ENCODE measurements at regions not wholly inside any gene's neighbourhood (a gene's known extent, or its start where the extent isn't known, plus 50 kb on each side); places are given as distances from the start of the nearest gene placed in this dataset.

DNA sequence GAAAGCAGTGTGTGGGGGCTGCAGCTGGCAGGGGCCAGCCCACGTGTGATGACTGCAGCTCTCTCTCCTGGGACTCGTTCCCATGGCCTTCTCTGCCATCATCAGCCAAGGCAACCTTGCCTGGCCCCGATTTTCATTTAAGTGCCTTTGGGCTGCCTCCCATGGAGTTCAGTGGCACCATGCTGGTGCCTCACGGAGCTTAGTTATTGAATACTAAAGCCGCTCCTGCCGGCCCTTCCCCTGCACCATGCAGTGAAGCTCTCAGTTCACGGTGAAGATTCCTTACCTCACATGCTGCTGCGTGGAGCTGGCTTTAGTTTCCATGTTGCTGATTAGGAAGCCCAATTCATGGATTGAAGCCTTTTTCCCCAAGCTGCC, 141.5 kb upstream of the EEPD1 start:
- Histone ChIP-seq H2AFZ (ENCODE audit: low read length) (no peak overlapping the region), H3K27ac (ENCODE audit: low read length) (no peak overlapping the region), H3K4me2 (ENCODE audit: low read depth, low read length, poor library complexity, severe bottlenecking) (no peak overlapping the region), H3K9me3 (ENCODE audit: low read length) (no peaks in the 10 kb centered on the region), H3K79me2 (ENCODE audit: low read length) (no peaks in the 10 kb centered on the region), H4K20me1 (ENCODE audit: insufficient read depth, low read depth, low read length) (no peaks in the 10 kb centered on the region), H3K4me1 (ENCODE audit: low read length) (no peaks in the 10 kb centered on the region), H3K4me3 (ENCODE audit: low read length) (no peak overlapping the region), H3K9ac (ENCODE audit: low read length) (no peak overlapping the region), H3K36me3 (ENCODE audit: insufficient read depth, low read length) (no peaks in the 10 kb centered on the region), H3K9me2 (replicated peaks; ENCODE audit: insufficient read depth, low read length) (no peaks in the 10 kb centered on the region), H3K27me3 (ENCODE audit: low read length) (no peaks in the 10 kb centered on the region)
- no peak for DNase-seq

DNA sequence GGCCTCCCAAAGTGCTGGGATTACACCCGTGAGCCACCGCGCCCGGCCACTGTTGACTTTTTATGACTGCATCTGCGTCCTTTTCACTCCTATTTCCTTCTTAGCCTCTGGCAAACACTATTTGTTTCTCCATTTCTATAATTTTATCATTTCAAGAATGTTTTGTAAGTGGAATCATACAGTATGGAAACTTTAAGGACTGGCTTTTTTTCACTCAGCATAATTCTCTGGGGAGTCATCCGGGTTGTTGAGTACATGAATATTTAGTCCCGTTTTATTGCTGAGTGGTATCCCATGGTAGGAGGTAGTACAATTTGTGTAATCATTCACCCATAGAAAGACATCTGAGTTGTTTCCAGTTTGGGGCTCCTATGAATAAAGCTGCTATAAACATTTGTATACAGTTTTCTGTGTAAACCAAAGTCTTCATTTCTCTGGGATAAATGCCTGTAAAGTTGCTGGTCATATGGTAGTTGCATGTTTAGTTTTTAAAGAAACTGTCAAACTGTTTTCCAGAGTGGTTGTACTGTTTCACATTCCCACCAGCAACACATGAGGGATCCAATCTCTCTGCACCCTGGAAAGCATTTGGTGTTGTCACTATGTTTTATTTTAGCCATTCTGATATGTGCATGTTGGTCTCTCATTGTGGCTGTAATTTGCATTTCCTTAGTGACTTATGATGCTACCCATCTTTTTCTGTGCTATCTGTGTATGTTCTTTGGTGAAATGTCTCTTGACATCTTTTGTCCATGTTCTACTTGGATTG, 139.6 kb upstream of the EEPD1 start:
- Histone ChIP-seq H4K20me1 (ENCODE audit: insufficient read depth, low read depth, low read length) (no peaks in the 10 kb centered on the region), H3K9me2 (replicated peaks; ENCODE audit: insufficient read depth, low read length) (no peaks in the 10 kb centered on the region), H3K79me2 (ENCODE audit: low read length) (no peaks in the 10 kb centered on the region), H3K27me3 (ENCODE audit: low read length) (no peaks in the 10 kb centered on the region), H3K4me2 (ENCODE audit: low read depth, low read length, poor library complexity, severe bottlenecking) (no peak overlapping the region), H3K4me1 (ENCODE audit: low read length) (no peaks in the 10 kb centered on the region), H3K9ac (ENCODE audit: low read length) (no peak overlapping the region), H3K27ac (ENCODE audit: low read length) (no peak overlapping the region), H2AFZ (ENCODE audit: low read length) (no peak overlapping the region), H3K9me3 (ENCODE audit: low read length) (no peaks in the 10 kb centered on the region), H3K36me3 (ENCODE audit: insufficient read depth, low read length) (no peaks in the 10 kb centered on the region), H3K4me3 (ENCODE audit: low read length) (no peak overlapping the region)
- no peak for DNase-seq

DNA sequence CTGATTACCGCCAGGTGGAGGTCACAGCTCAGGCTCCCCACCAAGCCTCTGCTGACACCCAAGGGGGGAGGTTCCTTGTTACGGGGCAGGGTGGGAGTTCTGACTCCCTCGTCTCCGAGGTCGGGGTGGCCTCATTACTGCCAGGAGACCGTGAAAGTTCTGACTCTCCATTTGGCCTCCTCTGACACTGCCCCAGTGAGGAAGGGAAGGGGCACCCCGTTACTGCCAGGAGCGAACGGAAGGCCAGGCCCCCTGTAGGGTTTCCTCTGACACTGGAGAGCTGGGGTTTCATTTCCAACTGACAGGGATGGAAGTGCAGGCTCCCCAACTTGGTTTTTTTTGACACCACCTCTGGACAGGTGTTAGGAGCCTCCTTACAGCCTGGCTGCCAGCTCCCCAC, 138.1 kb upstream of the EEPD1 start:
- DNase-seq = no peak
- Histone ChIP-seq H3K27ac (ENCODE audit: low read length) (no peak overlapping the region), H3K9me2 (replicated peaks; ENCODE audit: insufficient read depth, low read length) (no peaks in the 10 kb centered on the region), H3K79me2 (ENCODE audit: low read length) (no peaks in the 10 kb centered on the region), H3K9me3 (ENCODE audit: low read length) (no peaks in the 10 kb centered on the region), H4K20me1 (ENCODE audit: insufficient read depth, low read depth, low read length) (no peaks in the 10 kb centered on the region), H3K4me3 (ENCODE audit: low read length) (no peak overlapping the region), H3K27me3 (ENCODE audit: low read length) (no peaks in the 10 kb centered on the region), H3K4me1 (ENCODE audit: low read length) (no peaks in the 10 kb centered on the region), H2AFZ (ENCODE audit: low read length) (no peak overlapping the region), H3K36me3 (ENCODE audit: insufficient read depth, low read length) (no peaks in the 10 kb centered on the region), H3K9ac (ENCODE audit: low read length) (no peak overlapping the region), H3K4me2 (ENCODE audit: low read depth, low read length, poor library complexity, severe bottlenecking) (no peak overlapping the region)

DNA sequence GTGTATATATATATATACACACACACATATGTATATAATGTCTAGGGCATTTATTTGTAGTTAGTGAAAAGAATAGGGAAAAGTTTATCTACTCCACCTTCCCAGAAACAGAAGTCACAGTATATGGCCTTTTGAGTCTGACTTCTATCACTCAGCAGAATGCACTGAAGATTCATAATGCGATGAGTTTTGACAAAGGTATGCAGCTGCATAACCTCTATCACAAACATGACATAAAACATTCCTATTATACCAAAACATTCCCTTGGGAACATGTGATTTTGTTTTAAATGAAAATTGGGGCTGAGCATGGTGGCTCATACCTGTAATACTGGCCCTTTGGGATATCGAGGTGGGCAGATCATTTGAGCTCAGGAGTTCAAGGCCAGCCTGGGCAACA, 137.3 kb upstream of the EEPD1 start:
- H3K9me3 ChIP-seq (ENCODE audit: low read length) = no peaks in the 10 kb centered on the region
- H3K36me3 ChIP-seq (ENCODE audit: insufficient read depth, low read length) = no peaks in the 10 kb centered on the region
- H3K9ac ChIP-seq (ENCODE audit: low read length) = no peak overlapping the region
- H2AFZ ChIP-seq (ENCODE audit: low read length) = no peak overlapping the region
- no peaks in the 10 kb centered on the region for H4K20me1 ChIP-seq (ENCODE audit: insufficient read depth, low read depth, low read length)
- no peaks in the 10 kb centered on the region for H3K9me2 ChIP-seq (replicated peaks; ENCODE audit: insufficient read depth, low read length)
- no peaks in the 10 kb centered on the region for H3K79me2 ChIP-seq (ENCODE audit: low read length)
- no peak overlapping the region for H3K4me2 ChIP-seq (ENCODE audit: low read depth, low read length, poor library complexity, severe bottlenecking)
- no peak overlapping the region for H3K27ac ChIP-seq (ENCODE audit: low read length)
- DNase-seq = no peak
- no peaks in the 10 kb centered on the region for H3K4me1 ChIP-seq (ENCODE audit: low read length)
- no peak overlapping the region for H3K4me3 ChIP-seq (ENCODE audit: low read length)
- H3K27me3 ChIP-seq (ENCODE audit: low read length) = no peaks in the 10 kb centered on the region

DNA sequence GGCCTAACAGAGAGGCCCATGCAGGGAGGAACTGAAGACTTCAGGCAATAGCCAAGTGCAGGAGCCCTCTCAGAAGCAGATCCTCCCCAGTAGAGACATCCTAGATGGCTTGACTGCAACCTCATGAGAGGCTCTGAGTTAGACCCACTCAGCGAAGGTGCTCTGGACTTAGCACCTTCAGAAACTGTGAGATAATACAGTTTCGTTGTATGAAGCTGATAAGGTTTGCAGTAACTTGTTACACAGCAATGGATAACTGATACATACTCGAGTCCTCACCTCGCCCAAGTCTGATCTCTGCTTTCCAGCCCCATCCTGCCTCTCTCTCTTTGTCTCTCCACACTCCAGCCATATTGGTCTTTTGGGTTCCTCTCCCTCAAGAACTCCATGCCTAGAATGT, 136.4 kb upstream of the EEPD1 start:
- H2AFZ ChIP-seq (ENCODE audit: low read length) = no peak overlapping the region
- no peaks in the 10 kb centered on the region for H3K4me1 ChIP-seq (ENCODE audit: low read length)
- H3K79me2 ChIP-seq (ENCODE audit: low read length) = no peaks in the 10 kb centered on the region
- no peak overlapping the region for H3K4me3 ChIP-seq (ENCODE audit: low read length)
- no peak overlapping the region for H3K4me2 ChIP-seq (ENCODE audit: low read depth, low read length, poor library complexity, severe bottlenecking)
- no peaks in the 10 kb centered on the region for H4K20me1 ChIP-seq (ENCODE audit: insufficient read depth, low read depth, low read length)
- no peak overlapping the region for H3K27ac ChIP-seq (ENCODE audit: low read length)
- DNase-seq = no peak
- H3K9ac ChIP-seq (ENCODE audit: low read length) = no peak overlapping the region
- no peaks in the 10 kb centered on the region for H3K9me3 ChIP-seq (ENCODE audit: low read length)
- no peaks in the 10 kb centered on the region for H3K9me2 ChIP-seq (replicated peaks; ENCODE audit: insufficient read depth, low read length)
- no peaks in the 10 kb centered on the region for H3K27me3 ChIP-seq (ENCODE audit: low read length)
- H3K36me3 ChIP-seq (ENCODE audit: insufficient read depth, low read length) = no peaks in the 10 kb centered on the region

DNA sequence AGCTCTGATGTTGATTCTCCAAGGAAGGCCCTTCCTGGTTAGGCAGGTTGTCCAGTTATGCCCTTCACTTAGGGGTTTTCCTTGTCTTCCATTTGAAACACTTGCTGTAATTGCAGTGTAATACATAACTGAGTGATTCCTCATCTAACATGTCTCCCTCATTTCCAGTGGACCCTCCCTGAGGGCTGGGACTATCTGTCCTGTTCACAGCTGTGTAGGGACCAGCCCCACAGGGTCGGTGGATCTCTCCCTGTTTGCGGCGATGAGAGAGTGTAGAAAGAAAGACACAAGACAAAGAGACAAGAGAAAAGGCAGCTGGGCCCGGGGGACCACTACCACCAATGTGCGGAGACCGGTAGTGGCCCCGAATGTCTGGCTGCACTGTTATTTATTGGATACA, 135.9 kb upstream of the EEPD1 start:
- Histone ChIP-seq H3K9me2 (replicated peaks; ENCODE audit: insufficient read depth, low read length) (no peaks in the 10 kb centered on the region), H3K9ac (ENCODE audit: low read length) (no peak overlapping the region), H3K27me3 (ENCODE audit: low read length) (no peaks in the 10 kb centered on the region), H2AFZ (ENCODE audit: low read length) (no peak overlapping the region), H3K79me2 (ENCODE audit: low read length) (no peaks in the 10 kb centered on the region), H3K4me3 (ENCODE audit: low read length) (no peak overlapping the region), H3K36me3 (ENCODE audit: insufficient read depth, low read length) (no peaks in the 10 kb centered on the region), H3K9me3 (ENCODE audit: low read length) (no peaks in the 10 kb centered on the region), H3K4me2 (ENCODE audit: low read depth, low read length, poor library complexity, severe bottlenecking) (no peak overlapping the region), H3K27ac (ENCODE audit: low read length) (no peak overlapping the region), H3K4me1 (ENCODE audit: low read length) (no peaks in the 10 kb centered on the region), H4K20me1 (ENCODE audit: insufficient read depth, low read depth, low read length) (no peaks in the 10 kb centered on the region)
- DNase-seq = no peak

DNA sequence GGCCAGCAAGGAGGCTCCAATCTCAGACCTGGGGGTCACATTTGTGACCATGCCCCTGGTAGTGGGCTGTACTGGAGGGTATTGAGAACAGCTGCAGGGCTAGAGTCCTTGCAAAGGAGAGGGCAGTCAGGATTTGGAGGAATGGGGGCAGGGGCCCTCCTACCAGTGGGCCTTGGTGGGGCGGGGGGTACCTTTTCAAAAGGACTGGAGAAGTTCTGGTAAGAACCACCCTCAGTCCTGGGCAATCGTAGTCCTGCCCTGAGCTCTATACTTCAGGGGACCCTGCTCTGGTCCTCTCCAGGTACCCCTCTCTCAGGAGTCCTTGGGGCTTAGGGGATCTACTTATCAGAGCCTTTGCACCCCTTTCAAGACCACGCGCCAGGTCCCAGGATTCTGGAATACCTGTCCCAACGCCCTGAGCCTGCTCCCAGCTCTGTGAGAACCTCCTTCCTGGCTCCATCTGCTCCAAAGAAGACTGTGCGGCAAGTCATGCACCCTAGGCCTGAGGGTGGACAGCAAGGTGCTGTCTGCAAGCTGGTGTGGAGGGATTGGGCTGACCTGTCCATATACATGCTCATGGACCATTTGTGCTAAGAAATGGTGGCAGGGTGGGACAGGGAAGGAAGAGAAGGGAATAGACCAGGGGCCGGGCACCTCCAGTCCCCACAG, 134.1 kb upstream of the EEPD1 start:
- DNase-seq = no peak
- Histone ChIP-seq H3K9me3 (ENCODE audit: low read length) (no peaks in the 10 kb centered on the region), H2AFZ (ENCODE audit: low read length) (no peak overlapping the region)

DNA sequence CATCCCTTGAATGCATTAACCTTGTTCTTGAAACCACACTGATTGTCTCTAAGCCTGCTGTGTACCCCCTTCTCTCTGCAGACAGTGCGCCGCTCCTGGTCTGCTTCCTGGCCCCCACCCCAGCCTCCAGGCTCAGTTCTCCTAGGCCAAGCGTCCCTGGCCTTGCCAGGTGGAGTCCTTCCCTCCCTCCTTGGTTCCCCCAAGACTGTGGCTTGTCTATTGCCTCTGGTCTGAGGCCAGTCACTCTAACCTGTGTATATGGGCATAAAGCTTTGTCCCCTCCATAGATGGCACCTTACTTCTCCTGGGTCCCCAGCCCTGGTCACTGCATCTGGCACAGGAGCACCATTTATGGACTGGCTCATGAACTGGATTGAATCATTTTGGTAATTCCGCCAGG, 133.5 kb upstream of the EEPD1 start:
- no peaks in the 10 kb centered on the region for H3K79me2 ChIP-seq (ENCODE audit: low read length)
- no peaks in the 10 kb centered on the region for H3K9me2 ChIP-seq (replicated peaks; ENCODE audit: insufficient read depth, low read length)
- no peaks in the 10 kb centered on the region for H3K9me3 ChIP-seq (ENCODE audit: low read length)
- no peak overlapping the region for H3K4me3 ChIP-seq (ENCODE audit: low read length)
- DNase-seq = no peak
- no peak overlapping the region for H3K9ac ChIP-seq (ENCODE audit: low read length)
- H3K27me3 ChIP-seq (ENCODE audit: low read length) = no peaks in the 10 kb centered on the region
- no peak overlapping the region for H3K27ac ChIP-seq (ENCODE audit: low read length)
- no peak overlapping the region for H3K4me2 ChIP-seq (ENCODE audit: low read depth, low read length, poor library complexity, severe bottlenecking)
- H3K4me1 ChIP-seq (ENCODE audit: low read length) = no peaks in the 10 kb centered on the region
- no peaks in the 10 kb centered on the region for H4K20me1 ChIP-seq (ENCODE audit: insufficient read depth, low read depth, low read length)
- H3K36me3 ChIP-seq (ENCODE audit: insufficient read depth, low read length) = no peaks in the 10 kb centered on the region
- no peak overlapping the region for H2AFZ ChIP-seq (ENCODE audit: low read length)

More for the DNA sequence above, 134.1 kb upstream of the EEPD1 start:
- H4K20me1 ChIP-seq (ENCODE audit: insufficient read depth, low read depth, low read length) = no peaks in the 10 kb centered on the region
- H3K79me2 ChIP-seq (ENCODE audit: low read length) = no peaks in the 10 kb centered on the region
- H3K9ac ChIP-seq (ENCODE audit: low read length) = no peak overlapping the region
- no peak overlapping the region for H3K4me3 ChIP-seq (ENCODE audit: low read length)
- no peaks in the 10 kb centered on the region for H3K9me2 ChIP-seq (replicated peaks; ENCODE audit: insufficient read depth, low read length)
- no peaks in the 10 kb centered on the region for H3K36me3 ChIP-seq (ENCODE audit: insufficient read depth, low read length)
- no peak overlapping the region for H3K27ac ChIP-seq (ENCODE audit: low read length)
- H3K27me3 ChIP-seq (ENCODE audit: low read length) = no peaks in the 10 kb centered on the region
- H3K4me2 ChIP-seq (ENCODE audit: low read depth, low read length, poor library complexity, severe bottlenecking) = no peak overlapping the region
- H3K4me1 ChIP-seq (ENCODE audit: low read length) = no peaks in the 10 kb centered on the region

All from Karpas-422 (cell line).